Suprapubic skin (tissue), 2 donors: ENCODE measurements at regions not wholly inside any gene's neighbourhood (a gene's known extent, or its start where the extent isn't known, plus 50 kb on each side); places are given as distances from the start of the nearest gene placed in this dataset.

ENCODE experiments used
- EP300 ChIP-seq: sonication (generic); formaldehyde crosslinking; IDR thresholded peaks from one replicate; pipeline ENCODE4 v1.6.1; 2017; ENCODE audit warnings: antibody characterized with exemption
- POLR2A ChIP-seq, 2 donors: fragments of 450-650 bp; IDR thresholded peaks; one replicate each; pipeline ENCODE4 v1.6.1; 2017; ENCODE audit warnings: antibody characterized with exemption in 2 of 2, mild to moderate bottlenecking in 2 of 2, moderate library complexity in 2 of 2

DNA sequence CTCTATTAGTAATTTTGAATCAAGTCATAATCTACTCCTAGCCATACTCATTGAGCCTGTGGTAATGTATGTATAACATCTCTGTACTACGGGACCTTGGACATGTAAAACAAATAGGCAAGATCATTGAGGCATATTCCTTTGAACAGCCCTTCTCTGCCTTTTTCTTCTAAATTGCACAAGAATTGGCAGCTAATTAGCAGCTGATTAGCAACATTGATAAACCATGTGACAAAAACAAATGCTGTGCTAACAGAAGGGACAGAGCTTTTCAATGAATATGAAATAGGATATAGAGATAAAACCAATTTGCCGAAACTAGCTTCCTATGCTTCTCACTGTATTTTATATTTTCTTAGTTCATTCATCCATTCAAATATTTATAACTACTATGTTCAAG, 1474.2 kb downstream of the FAM181B start:
- TF ChIP-seq EP300 (no peak), POLR2A (IDR thresholded peaks at IDR 0.05) (no peak)
